ENCODE measurements at regions not wholly inside any gene's neighbourhood (a gene's known extent, or its start where the extent isn't known, plus 50 kb on each side); places are given as distances from the start of the nearest gene placed in this dataset.

- Histone ChIP-seq H3K27ac (ENCODE audit: control insufficient read depth, insufficient read depth) (no peak overlapping the region), H3K9ac (ENCODE audit: control insufficient read depth, insufficient read depth, low read length) (no peak overlapping the region), H4K20me1 (ENCODE audit: control insufficient read depth, insufficient read depth) (no peaks in the 10 kb centered on the region), H2AFZ (ENCODE audit: control insufficient read depth, low read depth, low read length) (no peak overlapping the region), H3K36me3 (ENCODE audit: control insufficient read depth in 2 of 2, insufficient read depth in 2 of 2, low read length in 1 of 2) (no peaks in the 10 kb centered on the region), H3K4me2 (ENCODE audit: control insufficient read depth, insufficient read depth) (no peak overlapping the region), H3K9me3 (replicated peaks; ENCODE audit: control insufficient read depth, insufficient read depth, low read length) (no peaks in the 10 kb centered on the region), H3K4me1 (ENCODE audit: control insufficient read depth, insufficient read depth, low read length) (no peaks in the 10 kb centered on the region), H3K27me3 (replicated peaks in 1 of 2; ENCODE audit: control insufficient read depth in 2 of 2, insufficient read depth in 2 of 2, low read length in 1 of 2) (no peaks in the 10 kb centered on the region), H3K79me2 (ENCODE audit: control insufficient read depth, insufficient read depth, low read length) (no peaks in the 10 kb centered on the region), H3K4me3 (no peak overlapping the region)
- TF ChIP-seq TAF1 (IDR thresholded peaks at IDR 0.05; ENCODE audit: borderline replicate concordance, low read depth, low read length) (no peak), RELB (IDR thresholded peaks at IDR 0.05; ENCODE audit: low read depth) (no peak), ZNF207 (IDR thresholded peaks at IDR 0.05; ENCODE audit: borderline replicate concordance) (no peak), GATAD2B (conservative IDR thresholded peaks at IDR 0.05; ENCODE audit: low read depth) (no peak), PAX8 (IDR thresholded peaks at IDR 0.05) (no peak), PML (IDR thresholded peaks at IDR 0.05; ENCODE audit: low read length) (no peak), YY1 (IDR thresholded peaks at IDR 0.05; ENCODE audit: low read depth, low read length) (no peak), SRF (IDR thresholded peaks at IDR 0.05; ENCODE audit: low read depth in 2 of 2, low read length in 2 of 2) (no peak), BACH1 (IDR thresholded peaks at IDR 0.05; ENCODE audit: borderline replicate concordance) (no peak)
- ATAC-seq = no peak
- BruUV-seq (replicated peaks) = no TSS peak
- no peak for FAIRE-seq
- WGBS (ENCODE audit: insufficient coverage, insufficient replicate concordance, low lambda C conversion rate, missing lambda C conversion rate) = 19% methylated on average over 2 of the region's 2 CpGs
- intact Hi-C loops (cut with micrococcal nuclease; ENCODE audit: unreplicated experiment) = no loop called here
- DNase-seq (ENCODE audit: low read depth, low spot score) = no peak
- SMC1A ChIA-PET (ENCODE audit: uncharacterized antibody, unreplicated experiment) = no interaction called here
- RAD21 ChIA-PET (ENCODE audit: unreplicated experiment) = no interaction called here
- POLR2A ChIA-PET = no interaction called here
- CTCF ChIA-PET = no interaction called here
- in situ Hi-C loops (cut with MboI) = no loop called here
Observed at GRCh38 chr5:15135661-15136060, 264.1 kb upstream of the ANKH start.
